PFSK-1 (cell line): ENCODE measurements at regions not wholly inside any gene's neighbourhood (a gene's known extent, or its start where the extent isn't known, plus 50 kb on each side); places are given as distances from the start of the nearest gene placed in this dataset.

ENCODE experiments used
- FOXP2 ChIP-seq: optimal IDR thresholded peaks from 2 replicates; pipeline ENCODE3; 2011; ENCODE audit warnings: borderline replicate concordance, control low read depth, inconsistent platforms; ENCODE audit not compliant: insufficient read depth; ENCODE audit errors: extremely low read length, extremely low read depth
- POLR2AphosphoS5 ChIP-seq: IDR thresholded peaks from 2 replicates; pipeline ENCODE4 v1.6.1; 2012; ENCODE audit warnings: low read depth, mild to moderate bottlenecking, control low read depth, low read length, moderate library complexity
- SIN3A ChIP-seq: IDR thresholded peaks from 2 replicates; pipeline ENCODE4 v1.6.1; 2012; ENCODE audit warnings: mild to moderate bottlenecking, low read length, moderate library complexity, borderline replicate concordance; ENCODE audit not compliant: insufficient read depth
- TAF1 ChIP-seq: IDR thresholded peaks from 2 replicates; pipeline ENCODE4 v1.6.1; 2012; ENCODE audit warnings: low read length, control low read depth, borderline replicate concordance; ENCODE audit not compliant: insufficient read depth
- TF ChIP-seq, protein P1 (sequence below), 2 experiments: IDR thresholded peaks; 2 replicates each; pipeline versions ENCODE4 v1.6.1 to v1.8.0; 2011 to 2012; ENCODE audit warnings: low read depth in 2 of 2, low read length in 2 of 2, control low read depth in 1 of 2, inconsistent platforms in 1 of 2, mild to moderate bottlenecking in 1 of 2, moderate library complexity in 1 of 2; ENCODE audit not compliant: insufficient read depth in 1 of 2

DNA sequence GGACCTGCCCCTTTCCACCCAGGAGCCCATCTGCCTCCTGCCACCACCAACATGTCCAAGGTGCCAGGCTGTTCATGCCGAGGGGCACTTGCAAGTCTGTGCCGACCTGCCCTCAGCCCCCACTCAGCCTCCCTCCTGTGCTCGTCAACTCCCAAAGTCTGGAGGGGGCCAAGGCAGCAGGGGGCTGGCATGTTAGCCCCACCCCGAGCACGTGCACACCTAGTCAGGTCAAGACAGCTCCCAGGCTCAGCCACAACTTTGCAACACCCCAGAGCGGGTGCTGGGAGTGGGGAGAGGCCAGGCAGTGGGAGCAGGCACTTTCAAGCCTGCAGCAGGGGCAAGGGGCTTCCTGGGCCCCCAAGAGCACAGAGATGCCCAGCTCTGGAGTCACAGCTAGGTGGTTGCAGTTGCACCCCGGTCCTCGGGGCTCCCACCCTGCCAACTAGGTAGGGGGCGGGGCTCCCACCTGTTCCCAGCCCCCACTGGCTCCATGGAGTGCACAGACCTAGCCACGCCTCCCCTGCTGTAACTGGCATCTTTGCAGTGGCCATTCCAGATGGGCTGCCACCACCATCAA lies 272.5 kb downstream of the CETN3 start:
- no peak for TF ChIP-seq SIN3A
- no peak for TF ChIP-seq FOXP2
- TF ChIP-seq, protein P1, sequence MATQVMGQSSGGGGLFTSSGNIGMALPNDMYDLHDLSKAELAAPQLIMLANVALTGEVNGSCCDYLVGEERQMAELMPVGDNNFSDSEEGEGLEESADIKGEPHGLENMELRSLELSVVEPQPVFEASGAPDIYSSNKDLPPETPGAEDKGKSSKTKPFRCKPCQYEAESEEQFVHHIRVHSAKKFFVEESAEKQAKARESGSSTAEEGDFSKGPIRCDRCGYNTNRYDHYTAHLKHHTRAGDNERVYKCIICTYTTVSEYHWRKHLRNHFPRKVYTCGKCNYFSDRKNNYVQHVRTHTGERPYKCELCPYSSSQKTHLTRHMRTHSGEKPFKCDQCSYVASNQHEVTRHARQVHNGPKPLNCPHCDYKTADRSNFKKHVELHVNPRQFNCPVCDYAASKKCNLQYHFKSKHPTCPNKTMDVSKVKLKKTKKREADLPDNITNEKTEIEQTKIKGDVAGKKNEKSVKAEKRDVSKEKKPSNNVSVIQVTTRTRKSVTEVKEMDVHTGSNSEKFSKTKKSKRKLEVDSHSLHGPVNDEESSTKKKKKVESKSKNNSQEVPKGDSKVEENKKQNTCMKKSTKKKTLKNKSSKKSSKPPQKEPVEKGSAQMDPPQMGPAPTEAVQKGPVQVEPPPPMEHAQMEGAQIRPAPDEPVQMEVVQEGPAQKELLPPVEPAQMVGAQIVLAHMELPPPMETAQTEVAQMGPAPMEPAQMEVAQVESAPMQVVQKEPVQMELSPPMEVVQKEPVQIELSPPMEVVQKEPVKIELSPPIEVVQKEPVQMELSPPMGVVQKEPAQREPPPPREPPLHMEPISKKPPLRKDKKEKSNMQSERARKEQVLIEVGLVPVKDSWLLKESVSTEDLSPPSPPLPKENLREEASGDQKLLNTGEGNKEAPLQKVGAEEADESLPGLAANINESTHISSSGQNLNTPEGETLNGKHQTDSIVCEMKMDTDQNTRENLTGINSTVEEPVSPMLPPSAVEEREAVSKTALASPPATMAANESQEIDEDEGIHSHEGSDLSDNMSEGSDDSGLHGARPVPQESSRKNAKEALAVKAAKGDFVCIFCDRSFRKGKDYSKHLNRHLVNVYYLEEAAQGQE (IDR thresholded peaks at IDR 0.05; ENCODE audit: insufficient read depth in 1 of 2, low read depth in 2 of 2, low read length in 2 of 2) = no peak
- TF ChIP-seq POLR2AphosphoS5 = no peak
- TF ChIP-seq TAF1 = no peak

DNA sequence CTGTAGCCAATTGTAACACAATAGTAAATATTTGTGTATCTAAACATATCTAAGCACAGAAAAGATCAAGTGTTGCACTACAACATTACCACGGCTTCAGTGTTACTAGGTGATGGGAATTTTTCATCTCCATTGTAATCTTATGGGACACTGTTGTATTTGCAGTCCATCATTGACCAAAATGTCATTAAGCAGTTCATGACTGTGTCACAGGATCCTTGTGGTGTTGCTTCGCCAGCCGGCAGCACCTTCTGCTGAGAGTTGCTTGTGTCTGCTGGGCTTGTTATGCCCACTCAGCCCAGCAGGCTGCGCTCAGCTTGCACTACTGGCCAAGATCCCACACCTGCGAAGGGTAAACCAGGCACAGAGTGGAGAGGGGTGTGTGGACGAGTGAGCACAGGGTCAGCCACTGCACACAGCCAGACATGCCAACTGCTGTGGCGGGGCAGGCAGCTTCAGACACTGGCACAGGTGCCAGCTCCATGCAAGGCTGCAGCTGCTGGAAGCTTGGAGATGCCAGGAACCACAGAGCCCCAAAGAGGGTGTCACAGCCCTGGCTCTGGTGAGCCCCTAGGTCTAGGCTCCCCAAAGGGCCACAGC lies 273.7 kb downstream of the CETN3 start:
- TF ChIP-seq FOXP2 (no peak), TAF1 (no peak), POLR2AphosphoS5 (no peak), SIN3A (no peak)
- TF ChIP-seq, protein P1 (IDR thresholded peaks at IDR 0.05; ENCODE audit: insufficient read depth in 1 of 2, low read depth in 2 of 2, low read length in 2 of 2) = no peak

DNA sequence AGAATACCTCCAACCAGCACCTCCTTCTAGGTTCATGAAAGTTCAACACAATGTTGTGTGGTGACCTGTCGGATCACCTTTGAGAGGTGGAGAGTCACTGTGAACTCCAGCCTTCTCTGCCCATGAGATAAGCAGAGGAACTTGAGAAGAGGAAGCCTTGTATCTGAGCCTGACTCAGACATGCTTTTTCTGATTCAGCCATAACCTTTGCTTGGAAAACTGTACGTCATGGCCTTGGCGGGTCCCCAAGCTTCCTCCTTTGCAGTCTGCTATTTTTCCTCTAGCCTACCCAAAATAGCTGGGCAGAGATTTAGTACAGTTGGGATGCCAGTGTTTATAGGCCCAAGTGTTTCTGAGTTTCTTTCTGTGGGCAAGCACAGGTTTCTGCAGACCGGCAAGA lies 274.7 kb downstream of the CETN3 start:
- no peak for TF ChIP-seq TAF1
- TF ChIP-seq SIN3A = no peak
- TF ChIP-seq POLR2AphosphoS5 = no peak
- no peak for TF ChIP-seq FOXP2
- TF ChIP-seq, protein P1 (IDR thresholded peaks at IDR 0.05; ENCODE audit: insufficient read depth in 1 of 2, low read depth in 2 of 2, low read length in 2 of 2) = no peak

DNA sequence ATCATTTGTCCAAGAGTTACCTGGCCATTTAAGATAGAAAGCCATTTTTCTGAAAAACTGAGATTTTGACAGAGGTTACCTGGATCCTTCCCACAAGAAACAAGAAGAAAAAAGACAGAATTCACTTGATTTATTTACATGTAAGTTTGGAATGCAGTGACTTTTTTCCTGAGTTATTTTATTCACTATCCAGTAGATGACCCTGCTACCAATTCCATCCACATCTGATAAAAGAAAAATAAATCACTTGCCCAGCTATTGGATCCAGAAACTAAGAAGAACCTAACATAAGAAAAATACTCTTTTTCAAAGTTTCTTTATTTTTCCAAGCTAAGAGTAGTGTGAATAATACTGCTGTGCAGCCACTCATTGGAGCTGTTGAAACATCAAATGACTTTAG lies 275.2 kb downstream of the CETN3 start:
- TF ChIP-seq FOXP2 = no peak
- TF ChIP-seq POLR2AphosphoS5 = no peak
- no peak for TF ChIP-seq SIN3A
- TF ChIP-seq TAF1 = no peak
- TF ChIP-seq, protein P1 (IDR thresholded peaks at IDR 0.05; ENCODE audit: insufficient read depth in 1 of 2, low read depth in 2 of 2, low read length in 2 of 2) = no peak
